HG03095 (cell line): ENCODE measurements at regions not wholly inside any gene's neighbourhood (a gene's known extent, or its start where the extent isn't known, plus 50 kb on each side); places are given as distances from the start of the nearest gene placed in this dataset.
A peak's percentile ranks its signal among the peaks of the same experiment; 100 is the strongest.
"Not testable (repeated sequence)": the region's sequence is repeated elsewhere in the genome, so short reads cannot be mapped to it uniquely, and the experiment has no call there.

Experiments
- ATAC-seq: cut with Tn5 transposase; IDR thresholded peaks from one replicate; pipeline ENCODE4 v1.9.1; 2021; ENCODE audit warnings: moderate library complexity; ENCODE audit not compliant: unreplicated experiment

- ATAC-seq = no peak
Observed at GRCh38 chr21:33994373-33994772, 78.8 kb upstream of the ATP5PO start.

DNA sequence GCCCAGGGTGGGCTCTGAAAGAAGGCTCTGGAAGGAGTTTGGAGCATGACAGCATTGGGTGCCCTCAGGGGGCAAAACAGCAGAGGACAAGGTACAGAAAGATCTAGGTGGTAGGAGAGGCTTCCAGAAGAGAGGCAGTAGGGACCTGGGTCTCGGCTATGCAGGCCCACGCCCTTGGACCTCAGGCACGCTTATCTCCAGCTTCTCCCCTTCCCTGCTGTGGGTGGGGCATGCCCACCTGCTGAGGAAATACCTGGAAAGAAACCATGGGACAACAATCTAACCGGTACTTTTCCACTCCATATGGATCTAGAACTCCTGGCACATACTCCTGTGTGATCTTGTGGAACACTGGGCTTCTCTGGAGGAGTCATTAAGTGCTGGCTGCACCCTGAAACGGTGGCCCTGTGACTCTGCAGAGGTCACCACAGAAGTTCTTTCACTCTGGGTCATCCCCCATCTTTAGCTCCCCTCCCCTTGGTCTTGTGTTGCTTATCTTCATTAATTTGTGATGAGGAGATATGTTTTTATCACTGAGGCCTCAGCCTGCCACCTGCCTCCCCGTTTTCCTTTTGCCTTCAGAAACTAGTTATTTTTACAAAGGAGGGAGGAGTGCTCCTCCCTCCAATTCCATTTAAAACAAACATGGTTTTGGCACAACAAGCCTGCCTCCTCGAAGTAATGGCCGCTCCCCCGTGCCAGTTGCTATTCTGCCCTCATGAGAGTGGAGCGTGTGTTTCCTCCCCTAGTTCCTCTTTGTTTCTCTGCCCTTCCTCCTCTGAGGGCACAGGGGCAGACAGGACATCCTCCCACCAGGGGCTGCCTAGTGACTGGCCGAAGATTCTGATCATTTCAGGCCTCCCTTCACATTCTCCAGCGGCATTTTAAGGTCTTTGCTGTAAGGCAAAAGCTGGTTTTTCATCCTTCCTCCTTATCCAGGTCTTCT is 78.0 kb upstream of the ATP5PO start:
- no peak for ATAC-seq

GRCh38 chr21:33992412-33992811 is 76.8 kb upstream of the ATP5PO start:
- not testable (repeated sequence) for ATAC-seq

DNA sequence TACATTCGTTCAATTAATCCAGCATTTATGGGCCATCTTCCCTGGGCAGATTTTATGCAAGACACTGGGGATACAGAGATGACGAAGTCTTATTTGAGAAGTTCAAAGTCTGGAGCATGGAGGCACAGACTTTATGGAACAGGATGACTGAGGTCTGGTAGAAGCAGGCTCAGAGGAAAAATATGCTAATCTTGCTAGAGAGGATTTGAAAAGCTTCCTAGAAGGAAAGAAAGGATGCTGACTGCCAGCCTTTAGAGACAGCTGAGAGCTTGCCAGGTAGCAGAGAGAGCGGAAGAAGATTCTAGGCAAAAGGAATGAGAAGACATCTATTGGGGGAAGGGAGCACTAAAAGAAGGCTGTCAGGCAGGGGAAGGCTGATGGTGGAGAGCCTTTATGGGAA is 75.5 kb upstream of the ATP5PO start:
- ATAC-seq = no peak

GRCh38 chr21:33989440-33989839 is 73.8 kb upstream of the ATP5PO start:
- ATAC-seq = no peak

DNA sequence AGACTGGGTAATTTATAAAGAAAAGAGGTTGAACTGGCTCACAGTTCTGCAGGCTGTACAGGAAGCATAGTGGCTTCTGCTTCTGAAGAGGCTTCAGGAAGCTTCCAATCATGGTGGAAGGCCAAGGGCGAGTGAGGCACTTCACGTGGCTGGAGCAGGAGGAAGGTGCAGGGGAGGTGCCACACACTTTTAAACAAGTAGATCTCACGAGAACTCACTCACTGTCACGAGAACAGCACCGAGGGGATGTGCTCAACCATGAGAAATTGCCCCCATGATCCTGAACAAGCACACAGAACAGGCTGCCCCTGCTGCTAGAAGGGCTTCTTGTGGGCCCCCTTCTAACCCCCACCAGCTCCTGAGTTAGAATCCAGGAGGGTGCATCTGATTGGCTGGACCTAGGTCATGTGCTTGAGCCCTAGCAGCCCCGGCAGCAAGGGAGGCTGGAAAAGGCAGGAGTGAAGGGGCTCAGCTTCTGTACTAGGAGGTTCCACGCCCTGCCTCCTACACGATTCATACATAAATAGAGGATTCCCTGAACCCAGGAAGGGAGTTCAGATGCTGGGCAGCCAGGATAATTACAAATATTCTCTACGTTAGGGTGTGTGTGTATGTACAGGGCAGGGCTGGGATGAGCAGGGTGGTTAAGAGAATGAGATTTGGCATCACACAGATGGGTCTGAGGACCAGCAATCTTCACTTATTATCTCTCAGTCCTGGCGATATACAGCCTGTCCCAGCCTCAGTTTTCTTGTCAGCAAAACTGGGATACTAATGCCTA is 72.8 kb upstream of the ATP5PO start:
- no peak for ATAC-seq

DNA sequence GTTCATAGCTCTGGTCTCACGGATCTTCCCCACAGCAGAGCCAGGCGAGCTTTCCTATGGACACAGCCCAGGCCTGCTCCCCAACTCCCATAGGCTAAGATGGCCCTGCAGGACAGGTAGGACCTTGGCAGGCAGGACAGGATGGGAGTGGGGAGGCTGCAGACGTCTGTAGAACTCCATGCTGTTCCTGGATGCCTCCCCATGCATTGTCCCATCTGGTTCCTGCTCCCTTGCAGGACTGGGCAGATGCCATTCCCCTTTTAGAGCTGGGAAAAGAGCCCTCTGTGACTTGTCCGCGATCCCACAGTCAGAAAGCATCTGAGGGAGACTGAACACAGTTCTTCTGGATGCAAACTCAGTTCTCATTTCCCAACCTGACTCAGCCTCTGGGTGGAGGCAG is 71.9 kb upstream of the ATP5PO start:
- ATAC-seq = no peak

- ATAC-seq = no peak
Observed at GRCh38 chr21:33985117-33986050, 69.8 kb upstream of the ATP5PO start.

DNA sequence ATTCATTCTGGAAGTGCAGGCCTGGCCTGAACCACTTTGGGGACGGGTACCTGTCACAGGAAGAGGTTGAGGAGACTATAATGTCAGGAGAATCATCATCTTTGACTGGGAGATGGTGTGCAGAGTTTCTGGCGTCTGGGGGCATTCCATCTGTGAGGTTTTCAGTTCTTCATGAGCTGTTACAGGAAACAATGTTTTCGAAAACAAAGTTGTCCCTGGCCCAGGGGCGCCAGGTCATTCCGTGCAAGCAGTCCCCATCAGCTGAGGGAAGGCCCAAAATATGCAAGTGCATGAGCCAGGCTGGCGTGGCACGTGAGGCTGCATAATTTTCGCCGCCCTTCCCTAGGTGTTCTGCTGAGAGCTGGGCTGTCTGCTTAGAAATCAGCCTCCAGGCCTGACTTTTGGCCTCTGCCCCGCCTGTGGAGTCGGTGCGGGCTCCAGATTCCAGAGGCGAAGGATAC is 68.4 kb upstream of the ATP5PO start:
- ATAC-seq = no peak

GRCh38 chr21:33981391-33982101 is 65.9 kb upstream of the ATP5PO start:
- ATAC-seq = no peak

GRCh38 chr21:33980276-33980916 is 64.8 kb upstream of the ATP5PO start:
- ATAC-seq = no peak

- no peak for ATAC-seq
Observed at GRCh38 chr21:33978585-33978984, 63.0 kb upstream of the ATP5PO start.

DNA sequence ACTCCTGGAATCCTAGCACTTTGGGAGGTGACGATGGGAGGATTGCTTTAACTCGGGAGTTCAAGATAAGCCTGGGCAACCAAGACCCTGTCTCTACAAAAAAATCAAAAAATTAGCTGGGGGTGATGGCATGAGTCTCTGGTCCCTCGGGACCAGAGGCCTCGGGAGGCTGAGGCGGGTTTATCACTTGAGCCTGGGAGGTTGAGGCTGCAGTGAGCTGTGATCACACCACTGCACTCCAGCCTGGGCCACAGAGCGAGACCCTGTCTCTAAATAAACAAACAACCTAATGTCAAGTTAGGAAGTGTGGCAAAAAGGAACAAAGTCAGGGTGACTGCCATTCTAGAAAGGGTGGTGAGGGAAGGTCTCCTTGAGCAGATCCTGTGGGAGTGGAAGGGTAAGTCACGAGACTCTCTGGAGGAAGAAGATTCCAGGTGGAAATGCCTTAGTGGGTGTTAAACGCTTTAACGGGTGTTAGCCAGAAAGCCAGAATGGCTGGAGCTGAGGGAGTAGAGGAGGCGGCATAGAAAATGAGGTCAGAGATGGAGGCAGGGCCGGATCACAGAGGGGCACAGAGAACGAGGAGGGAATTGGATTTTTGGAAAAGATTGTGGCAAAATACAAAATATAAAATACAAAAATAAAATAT is 62.2 kb upstream of the ATP5PO start:
- no peak for ATAC-seq

GRCh38 chr21:33977017-33977720 is 61.6 kb upstream of the ATP5PO start:
- ATAC-seq = no peak

DNA sequence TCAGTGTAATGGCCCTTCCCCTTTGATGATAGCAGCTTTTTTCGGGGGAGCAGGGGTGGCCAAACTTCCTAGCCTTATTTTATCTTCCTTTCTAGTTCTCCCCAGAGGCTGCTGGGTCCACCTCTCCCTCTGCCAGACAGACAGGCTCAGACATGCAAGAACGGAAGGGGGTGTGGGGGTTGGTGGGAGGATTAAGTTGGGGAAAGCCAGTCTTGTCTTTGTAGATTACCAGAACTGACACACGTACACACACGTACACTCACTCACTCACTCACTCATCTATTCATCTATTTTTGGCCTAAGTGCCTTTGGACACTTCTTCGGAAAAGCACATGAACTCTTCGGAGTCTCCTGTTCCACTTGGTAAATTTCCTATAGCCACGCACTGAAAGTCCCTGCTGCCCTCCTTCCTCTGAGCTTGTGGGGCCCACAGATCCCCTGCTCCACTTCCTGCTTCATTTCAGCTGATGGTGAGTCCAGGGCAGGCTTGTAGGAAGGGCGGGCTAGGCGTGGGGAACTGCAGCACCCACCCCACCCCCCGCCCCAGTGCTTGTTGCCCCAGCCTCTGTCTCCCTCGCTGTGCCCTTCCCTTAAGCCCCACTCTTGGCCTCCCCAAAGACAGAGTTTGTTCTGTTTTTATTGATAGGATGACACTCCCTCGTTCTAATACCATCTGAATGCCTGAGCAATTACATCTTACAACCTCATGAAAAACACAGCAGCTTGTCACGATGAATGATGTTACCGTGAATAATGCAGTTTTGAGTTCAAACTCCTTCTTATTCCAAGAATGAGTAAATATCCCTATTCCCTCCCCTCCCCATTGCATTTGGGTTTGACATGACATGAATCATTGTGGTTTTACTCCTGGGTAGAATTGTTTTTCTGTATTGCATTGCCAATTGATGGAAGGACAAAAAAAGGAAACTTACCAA is 60.7 kb upstream of the ATP5PO start:
- ATAC-seq = peak; percentile 34

DNA sequence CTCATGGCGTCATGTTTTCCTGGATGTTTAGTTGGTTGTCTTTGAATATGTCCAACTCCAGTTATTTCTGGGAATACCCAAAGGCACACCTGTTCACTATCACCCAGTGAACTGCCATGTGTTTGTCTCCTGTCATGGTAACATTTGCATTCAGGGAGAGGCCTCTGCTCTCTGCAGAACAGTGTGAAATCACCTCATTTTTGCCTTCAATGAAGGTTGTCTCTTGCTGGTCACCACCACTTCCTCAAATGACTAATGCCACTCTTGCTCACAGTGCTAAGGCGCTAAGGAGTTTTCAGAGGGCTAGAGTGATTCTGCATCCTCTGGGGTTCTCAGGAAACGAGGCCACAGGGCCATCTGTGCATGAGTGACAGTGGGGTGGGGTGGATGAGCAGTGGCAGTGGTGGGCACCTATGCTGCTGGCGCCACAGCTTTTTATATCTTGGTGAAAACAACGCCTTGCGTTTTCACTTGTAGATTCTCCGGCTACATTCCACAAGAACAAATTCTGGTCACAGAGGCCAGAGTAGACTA is 60.0 kb upstream of the ATP5PO start:
- peak; percentile 74 for ATAC-seq
